COLO668 (cell line): ENCODE measurements at regions not wholly inside any gene's neighbourhood (a gene's known extent, or its start where the extent isn't known, plus 50 kb on each side); places are given as distances from the start of the nearest gene placed in this dataset.

Experiments
- DNase-seq: peaks from one replicate; lab custom pipeline; 2025; ENCODE audit not compliant: unreplicated experiment; lab: John Stamatoyannopoulos, UW

GRCh38 chr12:28933176-28933575 is 215.9 kb upstream of the FAR2 start:
- DNase-seq: no peak

- DNase-seq: no peak
Measured at GRCh38 chr12:28933864-28934527, 215.1 kb upstream of the FAR2 start.

GRCh38 chr12:28936221-28936620 is 212.9 kb upstream of the FAR2 start:
- DNase-seq: no peak

- no peak for DNase-seq
Measured at GRCh38 chr12:28936711-28937110, 212.4 kb upstream of the FAR2 start.

GRCh38 chr12:28937196-28937595 is 211.9 kb upstream of the FAR2 start:
- DNase-seq: no peak

GRCh38 chr12:28938056-28938455 is 211.0 kb upstream of the FAR2 start:
- DNase-seq: no peak

- no peak for DNase-seq
Measured at GRCh38 chr12:28938581-28939235, 210.4 kb upstream of the FAR2 start.

- DNase-seq: no peak
Measured at GRCh38 chr12:28939427-28939826, 209.7 kb upstream of the FAR2 start.

GRCh38 chr12:28941248-28941647 is 207.8 kb upstream of the FAR2 start:
- no peak for DNase-seq

GRCh38 chr12:28946361-28946760 is 202.7 kb upstream of the FAR2 start:
- DNase-seq: no peak

- no peak for DNase-seq
Measured at GRCh38 chr12:28948685-28949084, 200.4 kb upstream of the FAR2 start.

GRCh38 chr12:28949184-28949583 is 199.9 kb upstream of the FAR2 start:
- DNase-seq: no peak

- no peak for DNase-seq
Measured at GRCh38 chr12:28950049-28950448, 199.0 kb upstream of the FAR2 start.

GRCh38 chr12:28951935-28952334 is 197.1 kb upstream of the FAR2 start:
- DNase-seq: no peak

GRCh38 chr12:28954333-28954732 is 194.7 kb upstream of the FAR2 start:
- DNase-seq: no peak

- no peak for DNase-seq
Measured at GRCh38 chr12:28955491-28955890, 193.6 kb upstream of the FAR2 start.

- no peak for DNase-seq
Measured at GRCh38 chr12:28955931-28956330, 193.1 kb upstream of the FAR2 start.

- DNase-seq: no peak
Measured at GRCh38 chr12:28958553-28959195, 190.4 kb upstream of the FAR2 start.

- no peak for DNase-seq
Measured at GRCh38 chr12:28961948-28962384, 187.1 kb upstream of the FAR2 start.

GRCh38 chr12:28963554-28963953 is 185.5 kb upstream of the FAR2 start:
- DNase-seq: no peak

GRCh38 chr12:28966046-28966780 is 182.9 kb upstream of the FAR2 start:
- no peak for DNase-seq

GRCh38 chr12:28967426-28967825 is 181.7 kb upstream of the FAR2 start:
- DNase-seq: no peak
